ENCODE measurements at regions not wholly inside any gene's neighbourhood (a gene's known extent, or its start where the extent isn't known, plus 50 kb on each side); places are given as distances from the start of the nearest gene placed in this dataset.
A peak's percentile ranks its signal among the peaks of the same experiment; 100 is the strongest.

DNA sequence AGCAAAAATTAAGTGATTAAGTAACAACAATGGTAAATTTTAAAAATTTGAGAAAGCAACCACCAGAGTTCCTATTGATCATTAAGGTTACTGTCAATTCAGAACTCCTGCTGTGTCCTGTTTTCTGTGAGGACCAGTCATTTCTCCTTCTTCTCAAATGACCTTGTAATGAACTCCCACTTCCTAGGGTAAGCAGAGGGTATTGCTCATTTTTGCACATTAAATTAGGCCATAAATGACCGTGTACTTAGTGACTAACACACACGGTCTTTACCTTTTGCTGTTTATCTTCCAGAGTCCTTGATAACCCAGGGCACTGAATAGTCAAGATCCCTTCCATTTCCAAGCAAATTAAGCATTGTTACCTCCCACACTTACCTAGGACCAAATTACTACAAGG, 227.5 kb upstream of the LYPLAL1 start:
- no peak for DNase-seq

- DNase-seq, result no peak
Measured at GRCh38 chr1:218948446-218948845, 225.2 kb upstream of the LYPLAL1 start.

DNA sequence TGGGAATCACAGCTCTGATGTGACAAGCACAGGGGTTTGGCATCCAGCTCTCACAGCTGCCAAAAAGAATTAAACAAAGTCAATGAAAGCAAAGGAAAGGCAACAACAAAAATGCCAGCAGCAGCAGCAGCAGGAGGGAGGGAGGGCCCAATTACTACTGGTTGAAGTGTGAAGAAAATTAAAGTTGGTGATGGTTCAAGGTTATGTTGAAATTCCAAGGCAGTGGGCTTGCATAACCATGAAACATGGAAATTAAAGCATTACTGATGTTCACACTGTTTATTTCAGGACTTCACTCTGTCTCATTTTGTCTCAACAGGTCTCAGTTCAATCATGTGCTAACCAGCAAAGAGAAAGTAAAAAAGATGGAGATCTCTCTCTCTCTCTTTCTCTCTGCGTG, 220.3 kb upstream of the LYPLAL1 start:
- DNase-seq, result no peak

GRCh38 chr1:218957971-218958370, 215.7 kb upstream of the LYPLAL1 start:
- DNase-seq, result no peak

DNA sequence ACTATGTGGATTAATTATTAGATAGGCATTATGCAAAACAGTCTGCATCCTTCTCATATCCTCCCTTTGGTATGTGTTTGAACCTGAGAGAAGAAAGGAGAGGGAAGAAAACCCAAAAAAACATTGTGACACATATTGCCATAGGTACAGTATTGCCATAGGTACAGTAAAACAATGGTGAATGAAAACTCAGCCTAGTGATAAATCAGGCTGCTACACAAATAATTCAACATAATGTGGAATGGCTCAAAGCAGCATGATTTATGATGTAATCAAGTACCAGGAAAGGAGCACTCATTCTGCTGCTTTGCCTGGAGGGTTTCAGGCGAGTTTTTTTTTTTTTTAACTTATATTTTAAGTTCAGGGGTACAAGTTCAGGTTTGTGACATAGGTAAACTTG, 213.9 kb upstream of the LYPLAL1 start:
- DNase-seq, result peak; percentile 21

- DNase-seq, result no peak
Measured at GRCh38 chr1:218964471-218965185, 209.1 kb upstream of the LYPLAL1 start.

DNA sequence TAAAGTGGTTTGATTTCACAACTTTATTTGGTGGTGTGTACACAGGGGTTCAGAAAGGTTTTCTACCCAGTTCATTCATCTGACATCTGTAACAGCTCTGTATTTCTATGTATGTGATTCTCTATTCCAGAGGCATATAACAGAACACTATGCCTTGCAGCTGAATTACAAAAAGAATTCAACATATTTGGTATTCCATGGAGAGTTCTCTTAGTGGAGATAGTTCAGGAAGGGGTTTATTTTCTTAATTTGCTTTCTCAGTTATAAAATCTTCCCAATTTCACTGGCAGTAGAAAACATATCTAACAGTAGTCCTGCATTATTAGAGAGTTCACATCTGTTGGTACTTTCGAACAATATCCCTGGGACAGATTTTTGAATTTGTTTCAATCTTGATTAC, 207.9 kb upstream of the LYPLAL1 start:
- no peak for DNase-seq

- no peak for DNase-seq
Measured at GRCh38 chr1:218967254-218967653, 206.4 kb upstream of the LYPLAL1 start.

DNA sequence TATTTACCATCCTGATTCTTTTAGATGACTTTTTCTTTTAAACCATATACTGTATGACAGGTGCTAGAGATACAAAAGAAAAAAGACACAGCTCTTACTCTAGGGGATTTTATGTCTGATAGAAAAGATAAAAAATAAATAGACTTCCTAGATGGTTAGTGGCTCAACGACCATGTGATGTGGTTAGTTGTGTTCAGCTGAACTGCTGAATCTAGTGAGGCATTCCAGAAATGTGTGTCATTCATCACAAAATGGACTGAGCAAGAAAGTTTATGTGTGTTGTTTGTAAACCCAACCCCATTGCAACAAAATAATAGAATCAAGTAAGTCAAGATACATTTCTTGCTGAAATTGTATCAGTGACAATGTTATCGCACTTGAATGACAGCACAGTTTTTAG, 205.8 kb upstream of the LYPLAL1 start:
- DNase-seq, result no peak

- no peak for DNase-seq
Measured at GRCh38 chr1:218969006-218969405, 204.7 kb upstream of the LYPLAL1 start.

- no peak for DNase-seq
Measured at GRCh38 chr1:218970397-218970990, 203.2 kb upstream of the LYPLAL1 start.

- DNase-seq, result no peak
Measured at GRCh38 chr1:218971156-218971555, 202.5 kb upstream of the LYPLAL1 start.

DNA sequence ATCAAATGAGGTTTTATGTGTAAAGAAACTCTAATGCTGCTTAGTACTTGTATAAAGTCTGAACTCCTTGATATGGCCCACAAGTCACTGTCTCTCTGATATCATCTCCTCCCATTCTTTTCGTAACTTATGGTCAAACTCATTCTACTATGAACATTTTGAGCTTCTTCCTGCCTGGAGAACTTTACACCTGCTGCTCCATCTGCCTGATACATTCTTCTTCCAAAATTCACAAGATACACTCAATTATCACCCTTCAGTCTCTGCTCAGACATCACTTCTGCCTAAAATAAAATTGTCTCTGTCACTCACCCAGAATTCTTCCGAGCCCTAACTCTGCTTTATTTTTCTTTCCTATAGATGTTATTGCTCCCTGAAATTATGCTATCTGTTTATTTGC, 192.8 kb upstream of the LYPLAL1 start:
- DNase-seq, result no peak

DNA sequence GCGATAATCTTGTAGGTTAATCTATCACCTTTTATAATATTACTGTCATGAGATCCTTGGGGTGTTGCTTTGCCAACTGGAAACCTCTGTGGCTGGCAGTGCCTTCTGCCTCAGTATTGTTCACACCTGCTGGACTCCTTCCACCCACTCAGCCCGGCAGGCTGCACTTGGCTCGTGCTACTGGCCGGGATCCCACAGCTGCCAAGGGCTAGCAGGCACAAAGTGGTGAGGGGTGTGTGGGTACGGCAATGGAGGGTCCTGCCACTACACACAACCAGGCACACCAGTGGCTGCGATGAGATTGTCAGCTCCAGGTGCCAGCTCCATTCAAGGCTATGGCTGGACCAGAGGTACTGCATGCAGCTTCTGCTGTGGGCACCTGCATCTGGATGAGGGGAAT, 191.2 kb upstream of the LYPLAL1 start:
- no peak for DNase-seq

GRCh38 chr1:218983433-218983832, 190.2 kb upstream of the LYPLAL1 start:
- no peak for DNase-seq

DNA sequence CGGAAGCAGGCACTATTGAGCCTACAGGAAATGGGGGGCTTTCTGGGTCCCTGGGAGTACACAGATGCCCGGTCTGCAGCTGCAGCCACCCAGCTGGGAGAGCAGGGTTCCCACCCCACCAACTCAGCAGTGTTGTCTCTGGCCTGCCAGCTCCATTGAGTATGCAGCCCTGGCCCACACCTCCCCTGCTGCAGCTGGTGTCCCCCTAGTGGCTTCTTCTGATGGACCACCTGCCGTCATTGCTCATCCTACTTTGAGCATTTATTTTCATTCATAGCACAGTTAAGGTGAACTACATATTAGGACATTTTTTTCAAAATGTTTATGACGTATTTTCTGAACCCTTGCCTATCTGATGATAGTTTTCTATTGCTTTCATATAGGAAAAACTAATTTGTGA, 189.8 kb upstream of the LYPLAL1 start:
- no peak for DNase-seq

DNA sequence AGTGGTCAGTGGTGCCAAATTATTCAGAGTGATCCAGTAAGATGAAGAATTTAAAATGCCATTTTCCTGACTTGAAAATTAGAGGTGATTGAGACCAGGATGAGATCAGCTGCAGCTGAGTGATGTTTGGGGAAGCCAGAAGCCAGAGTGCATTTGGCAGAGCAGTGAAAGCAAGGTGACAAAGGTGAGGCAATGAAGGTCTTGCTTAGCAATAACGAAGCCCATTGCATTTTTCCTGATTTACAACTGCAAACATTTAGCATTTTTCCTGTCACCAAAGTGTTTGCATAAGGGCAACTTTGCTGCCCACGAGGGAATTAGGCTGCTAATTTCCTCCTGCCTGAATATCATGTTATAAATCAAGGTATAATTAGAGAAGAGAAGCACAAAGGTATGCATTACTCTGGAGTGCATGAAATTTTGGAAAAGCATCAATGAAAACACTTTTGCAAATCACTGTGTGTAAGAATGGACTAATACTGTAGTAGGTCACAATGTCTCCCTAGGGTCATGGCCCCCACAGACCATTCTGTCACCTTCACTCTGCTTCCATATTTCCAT, 188.2 kb upstream of the LYPLAL1 start:
- no peak for DNase-seq

DNA sequence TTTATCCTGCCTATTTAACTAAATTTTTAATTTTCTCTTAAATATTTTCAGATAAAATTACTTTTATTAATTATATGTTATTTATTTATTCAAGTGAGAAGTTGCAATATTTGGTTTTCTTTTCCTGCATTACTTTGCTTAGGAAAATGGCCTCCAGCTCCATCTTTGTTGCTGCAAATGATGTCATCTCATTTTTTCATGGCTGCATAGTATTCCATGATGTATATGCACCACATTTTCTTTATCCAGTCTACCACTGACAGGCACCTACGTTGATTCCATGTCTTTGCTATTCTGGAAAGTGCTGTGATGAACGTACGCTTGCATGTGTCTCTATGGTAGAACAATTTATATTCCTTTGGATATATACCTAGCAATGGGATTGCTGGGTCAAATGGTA, 186.9 kb upstream of the LYPLAL1 start:
- no peak for DNase-seq

DNA sequence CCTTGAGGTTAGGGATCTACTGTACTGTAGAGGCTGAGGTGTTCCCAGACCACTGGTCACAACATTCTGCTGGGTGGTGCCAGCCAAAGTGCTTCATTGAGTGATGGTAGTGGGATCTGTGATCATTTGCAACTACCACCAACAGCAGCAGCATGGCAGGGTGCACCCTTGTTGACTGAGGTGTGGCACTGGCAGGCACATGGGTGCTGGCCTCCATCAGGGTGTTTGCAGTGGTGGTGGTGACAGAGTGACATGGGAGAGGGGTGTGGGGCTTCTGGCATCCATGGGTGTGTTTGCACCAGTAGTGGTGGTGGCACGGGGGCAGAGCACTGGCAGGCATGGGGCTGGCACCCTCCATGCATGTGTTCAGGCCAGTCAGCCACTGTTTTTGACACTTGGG, 183.7 kb upstream of the LYPLAL1 start:
- no peak for DNase-seq

DNA sequence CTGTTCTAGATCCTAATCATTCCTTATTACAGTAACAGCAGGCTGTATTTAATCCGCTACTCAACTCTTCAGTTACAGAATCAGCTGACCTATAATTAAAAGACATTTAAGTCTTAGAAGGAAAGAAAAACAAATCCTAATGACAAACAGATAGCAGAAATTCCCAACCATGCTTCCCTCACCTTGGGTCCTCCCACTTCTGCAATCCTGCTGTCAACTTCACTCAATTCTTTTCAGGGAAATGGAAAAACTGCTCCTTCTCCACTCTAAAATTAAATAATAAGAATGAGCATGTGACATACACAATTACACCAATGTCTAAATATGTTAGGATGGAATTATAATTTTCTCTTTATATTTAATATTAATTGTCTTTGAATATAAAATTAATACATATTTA, 182.6 kb upstream of the LYPLAL1 start:
- DNase-seq, result no peak

DNA sequence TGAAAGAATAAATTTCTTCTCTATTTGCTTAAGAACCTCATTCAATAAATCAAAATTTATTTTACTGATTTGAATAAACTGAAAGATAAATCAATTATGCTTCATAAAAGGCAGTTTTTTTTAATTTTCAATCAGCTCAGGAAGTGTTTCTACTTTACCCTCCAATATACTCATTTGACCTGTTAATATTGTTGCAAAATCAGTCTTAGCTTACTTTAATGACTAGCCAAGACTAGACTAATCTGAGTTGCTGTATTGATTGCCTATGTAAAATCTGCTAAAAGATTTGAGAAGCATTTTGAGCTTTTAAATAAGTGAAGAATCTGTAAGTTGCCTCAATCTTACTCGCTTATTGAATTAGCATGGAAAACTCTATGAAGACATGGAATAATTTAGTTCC, 179.1 kb upstream of the LYPLAL1 start:
- no peak for DNase-seq

GRCh38 chr1:218995091-218995665, 178.5 kb upstream of the LYPLAL1 start:
- DNase-seq, result no peak

GRCh38 chr1:218996362-218996761, 177.3 kb upstream of the LYPLAL1 start:
- DNase-seq, result no peak

DNA sequence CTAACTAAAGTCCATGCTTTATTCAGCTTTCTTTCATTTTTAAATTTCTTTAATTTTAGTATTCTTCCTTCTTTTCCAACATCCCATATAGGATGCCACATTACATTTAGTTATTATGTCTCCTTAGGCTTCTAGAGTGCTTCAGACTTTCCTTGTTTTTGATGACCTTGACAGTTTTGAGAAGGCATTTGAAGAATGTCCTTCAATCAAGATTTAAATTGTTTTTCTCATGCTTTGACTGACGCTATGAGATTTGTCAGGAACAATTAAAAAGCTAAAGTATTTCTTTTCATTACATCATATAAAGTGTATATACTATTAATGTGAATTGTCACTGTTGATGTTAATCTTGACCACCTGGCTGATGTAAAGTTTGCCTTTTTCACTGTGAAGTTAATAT, 173.7 kb upstream of the LYPLAL1 start:
- DNase-seq, result no peak

Measured in NCI-H1417 treated with DMSO at 0.1 percent for 48 hours (cell line).